Transverse colon (tissue), 4 donors: ENCODE measurements at regions not wholly inside any gene's neighbourhood (a gene's known extent, or its start where the extent isn't known, plus 50 kb on each side); places are given as distances from the start of the nearest gene placed in this dataset.

Experiments
- DNase-seq: peaks from one replicate; pipeline ENCODE4 v3.0.0-alpha.2; 2019
- H3K27ac ChIP-seq, 4 donors: fragments of 200-600 bp; sonication (generic); 2 replicates each; pipeline ENCODE4 v1.5.1; 2016 to 2018; ENCODE audit warnings: inconsistent platforms in 4 of 4
- H3K27me3 ChIP-seq: fragments of 200-600 bp; sonication (generic); 2 replicates; pipeline ENCODE4 v1.5.1; 2017; ENCODE audit warnings: inconsistent platforms
- H3K36me3 ChIP-seq, 4 donors: fragments of 200-600 bp; sonication (generic); 2 replicates each; pipeline ENCODE4 v1.5.1; 2017 to 2019; ENCODE audit warnings: inconsistent platforms in 4 of 4
- H3K4me1 ChIP-seq, 4 donors: fragments of 200-600 bp; sonication (generic); 2 replicates each; pipeline ENCODE4 v1.5.1; 2017 to 2020; ENCODE audit warnings: inconsistent platforms in 4 of 4
- H3K4me3 ChIP-seq, 4 donors: fragments of 200-600 bp; sonication (generic); 1 replicate in 1 of 4; 2 replicates in 3 of 4; pipeline versions ENCODE4 v1.5.1 to v1.6.1; 2017 to 2019; ENCODE audit warnings: inconsistent platforms in 4 of 4
- H3K9me3 ChIP-seq, 2 donors: fragments of 200-600 bp; sonication (generic); 2 replicates each; pipeline ENCODE4 v1.5.1; 2017 to 2019; ENCODE audit warnings: inconsistent platforms in 2 of 2
- CTCF ChIP-seq, 5 experiments: fragments of 200-600 bp in 3 of 5; fragments of 450-650 bp in 2 of 5; sonication (generic) in 3 of 5; IDR thresholded peaks; 1 replicate in 2 of 5; 2 replicates in 3 of 5; pipeline ENCODE4 v1.5.1; 2016 to 2017; ENCODE audit warnings: antibody characterized with exemption in 5 of 5, inconsistent platforms in 3 of 5, mild to moderate bottlenecking in 2 of 5, moderate library complexity in 1 of 5
- EP300 ChIP-seq: sonication (generic); formaldehyde crosslinking; IDR thresholded peaks from one replicate; pipeline ENCODE4 v1.6.1; 2017; ENCODE audit warnings: antibody characterized with exemption, low read depth
- POLR2A ChIP-seq: fragments of 450-650 bp; IDR thresholded peaks from one replicate; pipeline ENCODE4 v1.6.1; 2016; ENCODE audit warnings: antibody characterized with exemption, mild to moderate bottlenecking, moderate library complexity
- POLR2AphosphoS5 ChIP-seq, 3 donors: sonication (generic); formaldehyde crosslinking; IDR thresholded peaks; one replicate each; pipeline ENCODE4 v1.6.1; 2016; ENCODE audit warnings: antibody characterized with exemption in 3 of 3
- WGBS, 2 donors: methylation state at CpG; one replicate each; pipeline ENCODE4 v1.1.5; 2018; ENCODE audit warnings: low coverage in 1 of 2; 5-methylcytosine and 5-hydroxymethylcytosine counted together
- in situ Hi-C, 4 donors: fragments of 200-750 bp; cut with MboI; loops; one replicate each; pipeline versions ENCODE4 v1.15.0 to v1.15.1; 2017; ENCODE audit warnings: low sequenced_read_pairs in 3 of 4, low pct_ligation_motif_present in 1 of 4, low pct_unique_long_range_greater_than_20kb in 1 of 4
- intact Hi-C: fragments of 100-400 bp; cut with DNase I; formaldehyde crosslinking; loops from one replicate; pipeline ENCODE4 v1.15.1; 2023; ENCODE audit warnings: low total_unique reads

- in situ Hi-C loops: no loop called here
- Histone ChIP-seq H3K9me3 (peaks cover 0 to 4% of the 10 kb centered on the region in 2 donors), H3K36me3 (no peaks in the 10 kb centered on the region), H3K27ac (no peak overlapping the region), H3K4me1 (no peaks in the 10 kb centered on the region), H3K27me3 (no peaks in the 10 kb centered on the region), H3K4me3 (no peak overlapping the region)
- intact Hi-C loops: no loop called here
- TF ChIP-seq POLR2AphosphoS5 (IDR thresholded peaks at IDR 0.05) (no peak), POLR2A (no peak), EP300 (no peak), CTCF (IDR thresholded peaks at IDR 0.05) (no peak)
- DNase-seq: no peak
- WGBS, 2 donors: 77% methylated on average over 1 of the region's 1 CpG; no CpG with 5 or more reads in 1 of the 2 donors
Measured at GRCh38 chr1:195604287-195604686, 1004.0 kb downstream of the KCNT2 start.

GRCh38 chr1:195597891-195598290 is 1010.3 kb downstream of the KCNT2 start:
- in situ Hi-C loops: no loop called here
- no peaks in the 10 kb centered on the region for H3K27me3 ChIP-seq
- DNase-seq: no peak
- no peaks in the 10 kb centered on the region for H3K36me3 ChIP-seq
- intact Hi-C loops: no loop called here
- H3K4me1 ChIP-seq: peaks cover 0 to 5% (median 2%) of the 10 kb centered on the region in 4 donors
- TF ChIP-seq EP300 (no peak), POLR2A (no peak), CTCF (IDR thresholded peaks at IDR 0.05) (no peak), POLR2AphosphoS5 (IDR thresholded peaks at IDR 0.05) (no peak)
- H3K27ac ChIP-seq: no peak overlapping the region
- H3K9me3 ChIP-seq: no peaks in the 10 kb centered on the region
- H3K4me3 ChIP-seq: no peak overlapping the region

- H3K4me1 ChIP-seq: peaks cover 0 to 14% (median 5%) of the 10 kb centered on the region in 4 donors
- DNase-seq: no peak
- no peaks in the 10 kb centered on the region for H3K36me3 ChIP-seq
- WGBS, 2 donors: 40 to 46% methylated on average over 3 of the region's 3 CpGs
- H3K27ac ChIP-seq: peak overlapping the region; percentile 58 to 79 (median 71)
- H3K27me3 ChIP-seq: no peaks in the 10 kb centered on the region
- no peaks in the 10 kb centered on the region for H3K9me3 ChIP-seq
- H3K4me3 ChIP-seq: peak overlapping the region in 3 of 4 donors; percentile 4 to 28 (median 9)
- intact Hi-C loops (no loop called here), in situ Hi-C loops (no loop called here)
- TF ChIP-seq POLR2AphosphoS5 (IDR thresholded peaks at IDR 0.05) (peak in 2 of 3 donors; percentile 34 to 72), POLR2A (no peak), CTCF (IDR thresholded peaks at IDR 0.05) (no peak), EP300 (peak; percentile 25)
Measured at GRCh38 chr1:195594773-195595172, 1013.5 kb downstream of the KCNT2 start.

GRCh38 chr1:195594322-195594721 is 1013.9 kb downstream of the KCNT2 start:
- Histone ChIP-seq H3K27ac (peak overlapping the region; percentile 58 to 79 (median 71)), H3K9me3 (no peaks in the 10 kb centered on the region), H3K4me1 (peaks cover 0 to 14% (median 5%) of the 10 kb centered on the region in 4 donors), H3K36me3 (no peaks in the 10 kb centered on the region), H3K27me3 (no peaks in the 10 kb centered on the region), H3K4me3 (peak overlapping the region in 3 of 4 donors; percentile 4 to 28 (median 9))
- intact Hi-C loops (no loop called here), in situ Hi-C loops (no loop called here)
- no peak for TF ChIP-seq POLR2A
- TF ChIP-seq EP300: no peak
- no peak for TF ChIP-seq POLR2AphosphoS5 (IDR thresholded peaks at IDR 0.05)
- TF ChIP-seq CTCF (IDR thresholded peaks at IDR 0.05): no peak
- 53 to 66% methylated on average over 2 of the region's 2 CpGs for WGBS, 2 donors
- no peak for DNase-seq
